GM06990 (cell line): ENCODE measurements at regions not wholly inside any gene's neighbourhood (a gene's known extent, or its start where the extent isn't known, plus 50 kb on each side); places are given as distances from the start of the nearest gene placed in this dataset.

Experiments used
- DNase-seq: peaks from one replicate; pipeline ENCODE4 v3.0.0-alpha.2; 2011; ENCODE audit not compliant: insufficient read length; ENCODE audit errors: extremely low read depth
- H3K27me3 ChIP-seq: replicated peaks from 2 replicates; pipeline ENCODE4 v1.6.0; 2011; ENCODE audit warnings: low read length; ENCODE audit not compliant: control insufficient read depth, insufficient read depth
- H3K36me3 ChIP-seq: 2 replicates; pipeline ENCODE4 v1.5.1; 2011; ENCODE audit warnings: low read length; ENCODE audit not compliant: control insufficient read depth, insufficient read depth
- H3K4me3 ChIP-seq: replicated peaks from 2 replicates; pipeline ENCODE4 v1.5.1; 2011; ENCODE audit warnings: low read depth, mild to moderate bottlenecking, control low read depth, low read length
- CTCF ChIP-seq: IDR thresholded peaks from 2 replicates; pipeline ENCODE4 v1.5.1; 2011; ENCODE audit warnings: low read length, control low read depth, mild to moderate bottlenecking, inconsistent platforms; ENCODE audit not compliant: insufficient read depth, poor library complexity, severe bottlenecking

GRCh38 chr5:121726991-121727390 lies 124.7 kb upstream of the FTMT start:
- Histone ChIP-seq H3K4me3 (no peak overlapping the region), H3K36me3 (no peaks in the 10 kb centered on the region), H3K27me3 (no peaks in the 10 kb centered on the region)
- no peak for TF ChIP-seq CTCF
- no peak for DNase-seq

GRCh38 chr5:121731377-121731776 lies 120.3 kb upstream of the FTMT start:
- TF ChIP-seq CTCF = no peak
- Histone ChIP-seq H3K36me3 (no peaks in the 10 kb centered on the region), H3K4me3 (no peak overlapping the region), H3K27me3 (no peaks in the 10 kb centered on the region)
- DNase-seq = no peak

GRCh38 chr5:121735618-121736017 lies 116.1 kb upstream of the FTMT start:
- TF ChIP-seq CTCF = no peak
- Histone ChIP-seq H3K36me3 (no peaks in the 10 kb centered on the region), H3K27me3 (no peaks in the 10 kb centered on the region), H3K4me3 (no peak overlapping the region)
- DNase-seq = no peak

GRCh38 chr5:121737120-121737519 lies 114.6 kb upstream of the FTMT start:
- Histone ChIP-seq H3K36me3 (no peaks in the 10 kb centered on the region), H3K27me3 (no peaks in the 10 kb centered on the region), H3K4me3 (no peak overlapping the region)
- no peak for DNase-seq
- no peak for TF ChIP-seq CTCF

GRCh38 chr5:121741156-121741555 lies 110.5 kb upstream of the FTMT start:
- Histone ChIP-seq H3K4me3 (no peak overlapping the region), H3K36me3 (no peaks in the 10 kb centered on the region), H3K27me3 (no peaks in the 10 kb centered on the region)
- DNase-seq = no peak
- TF ChIP-seq CTCF = no peak

GRCh38 chr5:121744577-121744976 lies 107.1 kb upstream of the FTMT start:
- H3K36me3 ChIP-seq = no peaks in the 10 kb centered on the region
- DNase-seq = no peak
- TF ChIP-seq CTCF = no peak
- H3K27me3 ChIP-seq = no peaks in the 10 kb centered on the region
- H3K4me3 ChIP-seq = no peak overlapping the region
